Right renal pelvis (tissue), 4 donors: ENCODE measurements at regions not wholly inside any gene's neighbourhood (a gene's known extent, or its start where the extent isn't known, plus 50 kb on each side); places are given as distances from the start of the nearest gene placed in this dataset.
"Not testable (repeated sequence)": the region's sequence is repeated elsewhere in the genome, so short reads cannot be mapped to it uniquely, and the experiment has no call there.

Experiments
- DNase-seq, 4 donors: peaks; one replicate each; pipeline ENCODE4 v3.0.0-alpha.2; 2013; ENCODE audit warnings: low read depth in 4 of 4, low spot score in 3 of 4, missing footprints in 1 of 4

GRCh38 chr6:68239034-68239433 is 396.0 kb upstream of the ADGRB3 start:
- DNase-seq = no peak

GRCh38 chr6:68238097-68238601 is 396.9 kb upstream of the ADGRB3 start:
- no peak for DNase-seq

GRCh38 chr6:68237205-68237604 is 397.9 kb upstream of the ADGRB3 start:
- no peak for DNase-seq

- no peak for DNase-seq
Measured at GRCh38 chr6:68235326-68235784, 399.7 kb upstream of the ADGRB3 start.

- no peak for DNase-seq
Measured at GRCh38 chr6:68233623-68234022, 401.5 kb upstream of the ADGRB3 start.

GRCh38 chr6:68229566-68229965 is 405.5 kb upstream of the ADGRB3 start:
- DNase-seq = no peak

- no peak for DNase-seq
Measured at GRCh38 chr6:68226460-68226859, 408.6 kb upstream of the ADGRB3 start.

GRCh38 chr6:68225729-68226128 is 409.4 kb upstream of the ADGRB3 start:
- no peak for DNase-seq

- DNase-seq = no peak
Measured at GRCh38 chr6:68211242-68211795, 423.8 kb upstream of the ADGRB3 start.

- DNase-seq = not testable (repeated sequence)
Measured at GRCh38 chr6:68207612-68208011, 427.5 kb upstream of the ADGRB3 start.

GRCh38 chr6:68200929-68201328 is 434.2 kb upstream of the ADGRB3 start:
- no peak for DNase-seq

GRCh38 chr6:68197356-68197755 is 437.7 kb upstream of the ADGRB3 start:
- no peak for DNase-seq

- DNase-seq = no peak
Measured at GRCh38 chr6:68196645-68197044, 438.4 kb upstream of the ADGRB3 start.

GRCh38 chr6:68195753-68196152 is 439.3 kb upstream of the ADGRB3 start:
- not testable (repeated sequence) for DNase-seq

- DNase-seq = no peak
Measured at GRCh38 chr6:68194846-68195478, 440.1 kb upstream of the ADGRB3 start.

- no peak for DNase-seq
Measured at GRCh38 chr6:68192988-68193387, 442.1 kb upstream of the ADGRB3 start.

GRCh38 chr6:68189217-68189815 is 445.8 kb upstream of the ADGRB3 start:
- no peak for DNase-seq

- no peak for DNase-seq
Measured at GRCh38 chr6:68186870-68187269, 448.2 kb upstream of the ADGRB3 start.

- DNase-seq = no peak
Measured at GRCh38 chr6:68182386-68182785, 452.7 kb upstream of the ADGRB3 start.

- not testable (repeated sequence) for DNase-seq
Measured at GRCh38 chr6:68181027-68181426, 454.1 kb upstream of the ADGRB3 start.

- DNase-seq = no peak
Measured at GRCh38 chr6:68173616-68174015, 461.5 kb upstream of the ADGRB3 start.

GRCh38 chr6:68169922-68170321 is 465.2 kb upstream of the ADGRB3 start:
- no peak for DNase-seq
